GM21515 (cell line): ENCODE measurements at regions not wholly inside any gene's neighbourhood (a gene's known extent, or its start where the extent isn't known, plus 50 kb on each side); places are given as distances from the start of the nearest gene placed in this dataset.

Experiments used
- ATAC-seq: cut with Tn5 transposase; IDR thresholded peaks from one replicate; pipeline ENCODE4 v1.9.1; 2021; ENCODE audit not compliant: unreplicated experiment

DNA sequence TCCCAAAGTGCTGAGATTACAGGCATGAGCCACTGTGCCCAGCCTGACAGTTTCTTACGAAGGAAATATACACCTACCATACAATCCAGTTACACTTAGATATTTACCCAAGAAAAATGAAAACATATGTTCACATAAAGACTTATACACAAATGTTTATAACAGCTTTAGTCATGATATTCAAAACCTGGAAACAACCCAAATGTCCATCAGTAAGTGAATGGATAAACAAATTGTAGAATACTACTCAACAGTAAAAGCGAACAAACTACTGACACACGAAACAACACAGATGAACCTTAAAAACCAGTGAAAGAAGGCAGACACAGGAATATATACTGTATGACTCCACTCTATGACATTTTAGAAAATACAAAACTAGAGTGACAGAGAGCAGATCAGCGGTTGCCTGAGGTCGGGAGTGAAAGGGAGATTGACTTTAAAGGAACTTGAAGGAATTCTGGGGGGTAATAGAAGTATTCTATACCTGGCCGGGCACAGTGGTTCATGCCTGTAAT, 83.6 kb downstream of the SPRING1 start:
- no peak for ATAC-seq

DNA sequence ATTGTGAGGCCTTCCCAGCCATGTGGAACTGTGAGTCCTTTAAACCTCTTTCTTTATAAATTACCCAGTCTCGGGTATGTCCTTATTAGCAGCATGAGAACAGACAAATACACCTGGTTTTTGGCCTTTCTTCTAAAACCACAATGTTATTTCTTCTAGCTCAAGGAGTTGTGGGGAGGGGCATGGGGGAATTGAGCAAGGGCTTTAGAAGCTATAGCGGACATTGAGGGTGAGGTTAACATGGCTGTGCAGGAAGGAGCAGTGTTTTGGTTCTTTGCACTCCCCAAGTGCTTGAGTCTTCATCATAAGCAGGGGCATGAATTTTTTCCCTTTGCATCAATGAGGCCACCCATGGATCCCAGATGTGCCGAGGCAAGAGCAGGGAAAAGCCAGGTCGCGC, 86.8 kb downstream of the SPRING1 start:
- ATAC-seq: no peak

DNA sequence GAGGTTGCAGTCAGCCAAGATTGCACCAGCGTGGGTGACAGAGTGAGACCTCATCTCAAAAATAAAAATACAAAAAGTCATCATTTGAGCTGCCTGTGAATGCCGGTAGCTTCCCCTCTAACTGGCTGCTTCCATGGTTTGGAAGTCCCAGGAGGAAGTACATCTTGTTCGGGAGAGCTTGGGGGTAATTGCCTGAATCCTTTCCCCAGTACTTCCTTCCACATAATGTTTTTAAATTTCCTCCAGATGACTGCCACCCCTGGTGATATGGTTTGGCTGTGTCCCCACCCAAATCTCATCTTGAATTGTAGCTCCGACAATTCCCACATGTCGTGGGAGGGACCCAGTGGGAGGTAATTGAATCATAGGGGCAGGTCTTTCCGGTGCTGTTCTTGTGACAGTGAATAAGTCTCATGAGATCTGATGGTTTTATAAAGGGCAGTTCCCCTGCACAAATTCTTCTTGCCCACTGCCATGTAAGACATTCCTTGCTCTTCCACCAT, 87.2 kb downstream of the SPRING1 start:
- no peak for ATAC-seq

DNA sequence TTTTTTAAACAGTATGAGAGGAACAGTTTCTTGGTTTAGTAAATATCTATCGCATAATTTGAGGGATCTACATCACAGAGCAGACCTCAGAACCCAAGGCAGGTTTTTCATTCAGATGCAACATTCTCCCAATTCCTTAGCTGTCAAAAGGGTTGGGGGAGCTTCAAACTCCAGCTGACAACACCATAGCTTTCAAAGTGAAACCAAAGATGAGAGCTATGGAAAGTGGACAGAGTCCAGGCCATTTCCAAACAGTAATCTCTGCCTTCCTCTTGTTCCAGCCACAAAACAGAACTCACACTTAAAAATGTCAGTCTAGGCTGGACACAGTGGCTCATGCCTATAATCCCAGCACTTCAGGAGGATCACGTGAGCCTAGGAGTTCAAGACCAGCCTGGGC, 87.8 kb downstream of the SPRING1 start:
- no peak for ATAC-seq

DNA sequence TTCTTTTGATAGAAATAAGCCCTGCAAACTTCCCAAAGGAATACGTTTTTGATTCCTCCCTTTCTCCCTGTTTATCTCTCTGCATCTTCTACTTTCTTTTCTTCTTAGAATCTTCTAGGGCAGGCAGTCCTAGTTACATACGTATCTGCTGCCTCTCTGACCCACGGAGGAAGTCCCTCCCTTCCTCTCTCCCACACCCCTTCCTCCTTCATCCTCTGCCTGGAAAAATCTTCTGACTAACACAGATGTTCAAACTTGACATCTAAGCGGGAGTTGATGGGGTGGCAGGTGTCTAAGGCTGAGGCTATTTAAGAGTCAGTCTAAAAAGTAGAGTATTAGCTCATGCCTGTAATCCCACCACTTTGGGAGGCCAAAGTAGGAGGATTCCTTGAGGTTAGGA, 88.6 kb downstream of the MAP1LC3B2 start:
- no peak for ATAC-seq

DNA sequence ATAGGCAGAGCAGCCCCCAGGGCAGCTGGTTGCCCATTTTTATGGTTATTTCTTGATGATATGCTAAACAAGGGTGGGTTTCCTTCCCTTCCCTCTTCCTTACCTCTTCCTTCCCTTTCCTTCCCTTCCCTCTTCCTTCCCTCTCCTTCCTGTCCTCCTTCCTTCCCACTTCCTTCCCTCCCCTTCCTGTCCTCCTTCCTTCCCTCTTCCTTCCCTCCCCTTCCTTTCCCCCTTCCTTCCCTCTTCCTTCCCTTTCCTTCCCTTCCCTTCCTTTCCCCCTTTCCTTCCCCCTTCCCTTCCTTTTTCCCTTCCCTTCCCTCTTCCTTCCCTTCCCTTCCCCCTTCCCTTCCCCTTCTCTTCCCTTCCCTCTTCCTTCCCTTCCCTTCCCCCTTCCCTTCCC, 87.7 kb downstream of the MAP1LC3B2 start:
- no peak for ATAC-seq

DNA sequence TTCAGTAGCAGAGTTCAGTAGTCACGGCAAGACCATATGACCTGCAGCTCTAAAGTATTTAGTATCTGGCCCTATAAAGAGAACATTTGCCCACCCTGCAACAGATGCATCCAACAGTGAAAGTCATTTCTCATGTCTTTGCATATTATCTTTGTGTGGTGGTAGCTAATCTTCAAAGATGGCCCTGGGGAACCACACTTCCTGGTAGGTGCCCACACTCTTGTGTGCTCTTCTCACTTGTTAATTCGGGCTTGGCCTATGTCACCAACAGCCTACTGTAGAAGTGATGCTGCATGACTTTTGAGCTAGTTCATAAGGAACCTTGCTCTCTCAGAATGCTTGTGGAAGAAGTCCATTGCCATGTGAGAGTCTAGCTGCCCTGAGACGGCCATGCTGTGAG, 85.6 kb downstream of the MAP1LC3B2 start:
- no peak for ATAC-seq

DNA sequence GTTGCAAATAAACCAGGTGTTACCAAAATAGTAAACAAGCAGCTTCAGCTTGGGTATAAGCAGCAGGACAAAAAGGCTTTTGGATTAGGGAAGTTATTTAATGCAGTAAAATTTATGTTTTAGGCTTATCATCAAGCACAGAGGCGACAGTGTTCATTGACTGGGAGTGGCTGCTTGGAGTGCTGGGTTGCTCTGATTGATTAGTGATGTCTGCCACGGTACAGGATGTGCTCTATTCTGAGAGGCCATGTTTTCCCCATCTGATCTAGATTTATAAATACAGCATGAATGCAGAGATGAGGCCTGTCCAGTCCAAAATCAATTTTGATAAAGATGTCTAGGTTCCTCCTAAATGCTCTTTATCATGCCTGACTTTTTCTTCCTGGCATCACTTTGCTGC, 83.5 kb downstream of the MAP1LC3B2 start:
- ATAC-seq: no peak

DNA sequence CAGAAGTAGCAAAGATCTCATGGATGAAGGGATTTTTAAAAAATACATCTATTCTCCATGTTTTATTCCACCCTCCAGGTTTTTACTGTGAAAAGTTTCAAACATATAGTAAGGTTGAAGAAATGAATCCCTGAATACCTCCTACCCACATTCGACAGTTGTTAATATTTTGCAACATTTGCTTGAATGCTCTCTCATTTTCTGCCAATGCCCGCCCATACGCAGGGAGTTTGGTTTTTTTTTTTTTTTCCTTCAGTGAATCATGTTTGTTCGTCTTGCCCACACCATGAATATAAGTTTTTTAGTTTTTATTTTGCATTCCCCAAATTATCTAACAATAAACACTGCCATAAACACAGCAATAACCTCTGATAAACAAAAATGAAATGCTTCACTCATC, 82.9 kb downstream of the MAP1LC3B2 start:
- ATAC-seq: no peak

DNA sequence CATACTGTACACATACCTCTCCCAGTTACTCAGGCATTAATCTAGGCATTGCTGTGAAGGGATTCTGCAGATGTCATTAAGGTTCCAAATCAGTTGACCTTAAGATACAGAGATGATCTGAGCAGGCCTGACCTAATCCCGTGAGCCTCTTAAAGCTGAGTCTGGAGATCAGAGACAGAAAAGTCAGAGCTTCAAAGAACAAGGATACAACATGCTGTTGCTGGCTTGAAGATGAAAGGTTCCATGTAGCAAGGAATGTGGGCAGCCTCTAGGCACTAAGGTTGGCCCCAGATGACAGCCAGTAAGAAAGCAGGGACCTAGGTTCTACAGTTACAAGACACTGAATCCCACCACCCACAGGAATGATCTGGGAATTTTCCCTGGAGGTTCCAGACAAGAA, 81.1 kb downstream of the MAP1LC3B2 start:
- ATAC-seq: no peak

DNA sequence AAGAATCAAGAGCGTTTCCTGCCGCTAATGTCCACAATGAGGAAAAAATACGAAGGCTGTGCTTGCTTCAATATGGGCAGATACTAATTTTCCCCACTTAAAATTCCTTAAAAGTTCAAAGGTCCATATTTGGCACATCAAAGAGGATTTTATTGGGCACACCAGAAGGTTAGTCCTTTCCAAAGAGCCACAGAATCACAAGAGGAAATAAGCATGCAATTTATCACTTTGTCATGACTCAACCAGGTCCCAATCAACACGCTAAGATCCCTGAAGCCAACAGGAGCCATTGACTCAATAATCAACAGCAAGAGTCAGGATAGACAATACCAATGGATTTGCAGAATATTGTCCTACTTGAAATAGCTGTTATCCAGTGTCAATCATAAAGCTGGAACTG, 80.6 kb downstream of the MAP1LC3B2 start:
- no peak for ATAC-seq

DNA sequence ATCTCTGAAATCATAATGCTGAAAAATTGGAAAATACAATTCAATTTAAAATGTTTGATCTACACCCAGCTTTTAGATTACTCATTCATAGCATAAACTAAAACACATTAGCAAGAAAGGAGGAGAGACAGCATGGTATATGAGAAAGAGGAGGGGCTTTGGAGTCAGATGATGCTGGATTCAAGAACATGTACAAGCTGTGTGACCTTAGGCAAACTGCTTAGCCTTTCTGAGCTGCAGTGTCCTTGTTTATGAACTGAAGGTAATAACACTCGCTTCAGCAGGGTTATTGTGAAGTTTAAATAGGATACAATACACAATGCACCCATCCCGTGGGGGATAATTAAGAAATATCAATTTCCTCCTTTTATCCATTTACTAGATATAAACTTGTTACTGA, 79.2 kb downstream of the MAP1LC3B2 start:
- no peak for ATAC-seq

DNA sequence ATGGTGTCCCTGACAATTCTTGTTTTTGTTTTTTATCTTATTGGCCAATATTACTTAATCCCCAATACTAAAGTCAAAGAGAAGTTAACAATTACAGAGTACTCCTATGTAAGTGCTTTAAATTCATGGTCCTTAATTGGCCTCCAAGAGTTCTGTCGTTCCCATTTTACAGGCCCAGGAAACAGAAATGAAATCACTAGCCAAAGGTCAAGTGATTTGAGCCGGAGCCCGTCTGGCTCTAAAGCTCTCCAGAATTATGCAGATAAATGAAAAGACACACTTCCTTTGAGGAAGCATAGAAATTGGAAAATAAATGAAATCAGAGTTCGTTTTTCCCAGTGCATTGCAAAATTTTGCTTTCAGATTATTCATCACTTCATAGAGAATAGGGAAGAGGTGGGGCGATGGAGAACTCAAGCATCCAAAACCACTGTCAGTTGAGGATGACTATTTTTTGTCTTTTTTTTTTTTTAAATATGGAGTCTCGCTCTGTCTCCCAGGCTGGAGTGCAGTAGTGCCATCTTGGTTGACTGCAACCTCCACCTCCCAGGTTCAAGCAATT, 78.5 kb downstream of the MAP1LC3B2 start:
- no peak for ATAC-seq

DNA sequence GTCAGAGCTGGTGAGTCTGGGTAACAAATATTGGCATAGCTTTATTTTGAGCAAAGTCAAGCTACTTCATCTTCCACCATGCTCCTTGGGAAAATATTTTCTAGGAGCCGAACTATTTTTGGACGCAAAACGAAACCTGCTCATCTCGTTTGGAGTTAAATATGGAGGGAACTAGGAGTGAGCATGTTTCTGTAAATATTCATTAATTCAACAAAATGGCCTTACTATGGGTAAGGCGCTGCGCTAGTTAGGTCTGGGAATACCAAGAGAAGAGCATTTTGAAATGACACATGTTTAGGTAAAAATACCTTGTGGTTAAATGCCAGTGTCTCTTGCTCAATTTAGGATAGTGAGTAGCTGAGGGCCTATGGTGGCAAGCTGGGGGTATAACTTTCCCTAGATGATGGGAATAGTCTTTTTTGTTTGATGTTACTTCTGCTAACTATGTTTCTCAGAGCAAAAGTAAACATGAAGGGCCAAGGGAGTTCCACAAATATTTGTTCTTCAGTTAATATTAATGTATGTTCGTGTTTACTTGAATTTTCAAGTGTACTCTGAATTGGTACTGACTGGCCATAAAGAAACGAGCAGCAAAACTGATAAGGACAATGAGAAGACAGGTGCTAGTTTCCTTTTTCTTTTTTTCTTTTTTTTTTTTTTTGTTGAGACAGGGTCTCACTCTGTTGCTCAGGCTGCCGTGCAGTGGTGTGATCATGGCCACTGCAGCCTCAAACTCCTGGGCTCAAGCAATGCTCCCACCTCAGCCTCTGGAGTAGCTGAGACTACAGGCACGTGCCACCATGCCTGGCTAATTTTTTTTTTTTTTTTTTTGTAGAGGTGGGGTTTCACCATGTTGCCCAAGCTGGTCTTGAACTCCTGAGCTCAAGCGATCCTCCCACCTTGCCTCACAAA, 77.7 kb downstream of the MAP1LC3B2 start:
- ATAC-seq: no peak

DNA sequence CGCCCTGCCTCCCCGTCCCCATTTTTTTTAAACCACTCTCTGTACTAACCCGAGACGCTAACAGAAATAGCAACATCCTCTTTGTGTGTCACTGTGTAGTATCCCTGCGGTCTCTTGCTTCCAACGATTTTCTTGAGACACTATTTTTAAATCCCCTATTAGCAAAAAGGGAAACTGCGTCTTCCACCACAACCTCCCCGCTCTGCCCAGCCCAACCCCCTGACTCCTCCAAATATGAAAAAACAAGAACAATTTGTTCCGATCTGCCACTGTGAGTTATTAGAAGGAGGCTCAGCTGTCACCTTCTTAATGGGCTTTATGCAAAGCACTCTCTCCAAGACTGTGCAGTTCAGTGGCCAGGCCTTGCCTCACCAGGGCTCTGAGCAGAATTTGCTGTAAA, 76.3 kb downstream of the MAP1LC3B2 start:
- no peak for ATAC-seq

DNA sequence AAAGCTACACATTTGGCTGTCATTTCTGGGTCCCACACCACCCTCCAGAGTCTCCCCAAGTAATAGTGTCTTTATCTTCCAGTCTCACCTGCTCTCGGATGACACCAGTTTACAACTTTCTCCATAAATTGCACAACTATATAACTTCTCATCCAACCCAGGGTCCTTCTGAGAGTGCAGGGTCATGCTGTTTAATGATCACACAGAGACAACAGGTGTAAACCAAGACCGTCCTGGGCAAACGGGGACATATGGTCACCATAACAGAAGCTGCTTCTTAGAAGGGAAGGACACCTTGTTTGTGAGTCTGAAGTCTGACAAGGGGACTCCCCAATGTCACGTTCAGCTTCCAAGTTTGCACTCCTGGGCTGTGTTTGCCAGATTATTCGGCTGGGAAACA, 74.3 kb downstream of the MAP1LC3B2 start:
- no peak for ATAC-seq

DNA sequence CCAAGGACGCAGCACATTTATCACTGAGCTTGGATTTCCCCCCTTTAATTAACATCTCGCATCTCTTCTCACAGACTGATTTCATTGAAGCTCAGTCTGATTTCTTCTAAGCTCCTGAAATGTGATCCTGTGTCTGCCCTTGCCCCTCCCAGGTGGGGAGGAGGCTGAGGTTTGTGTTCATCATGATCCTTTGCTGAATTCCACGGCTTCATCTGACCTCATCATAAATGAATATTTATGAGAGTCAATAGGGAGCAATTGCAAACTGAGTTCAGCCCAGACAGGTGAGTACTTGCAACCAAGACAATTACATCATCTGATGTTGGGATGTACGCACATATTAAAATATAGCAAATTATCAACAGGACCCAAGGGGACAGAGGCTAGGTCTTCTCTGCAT, 72.4 kb downstream of the MAP1LC3B2 start:
- ATAC-seq: no peak

DNA sequence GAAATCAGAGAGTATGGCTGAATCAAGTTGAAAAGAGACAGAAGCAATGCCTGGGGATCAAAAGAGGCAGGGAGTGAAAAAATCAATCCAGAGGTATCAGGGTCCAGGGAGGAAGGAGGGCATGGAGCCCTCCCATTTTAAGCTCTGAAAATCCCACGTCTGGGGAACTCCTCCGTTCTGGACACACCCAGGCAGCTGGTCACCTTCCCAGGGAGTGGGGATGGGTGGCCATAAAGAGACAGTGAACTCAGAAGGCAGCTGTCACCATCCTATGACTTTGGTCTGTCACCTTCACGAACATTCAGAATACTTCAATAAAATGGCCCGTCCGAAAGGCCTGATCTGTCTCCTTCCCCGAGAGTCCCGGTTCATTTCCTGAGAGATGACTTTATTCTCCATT, 71.6 kb downstream of the MAP1LC3B2 start:
- no peak for ATAC-seq

DNA sequence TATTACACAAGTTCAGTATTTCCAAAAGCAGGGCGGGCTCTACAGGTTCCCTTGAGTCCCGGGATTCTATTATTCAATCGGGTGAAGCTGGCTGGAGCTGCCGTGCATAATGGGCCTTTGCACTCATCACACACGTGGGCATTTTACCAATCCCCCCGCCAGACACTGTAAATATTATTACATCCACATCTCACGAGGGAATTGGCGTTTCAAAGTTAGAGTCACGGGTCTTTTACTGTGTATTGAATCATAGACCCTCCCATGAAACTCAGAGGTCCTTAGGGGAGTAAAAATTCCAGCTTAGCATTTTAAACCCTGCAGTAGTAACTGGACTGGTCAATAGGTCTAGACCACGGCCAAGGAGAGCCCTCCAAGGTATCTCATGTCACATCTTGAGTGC, 70.3 kb downstream of the MAP1LC3B2 start:
- no peak for ATAC-seq

DNA sequence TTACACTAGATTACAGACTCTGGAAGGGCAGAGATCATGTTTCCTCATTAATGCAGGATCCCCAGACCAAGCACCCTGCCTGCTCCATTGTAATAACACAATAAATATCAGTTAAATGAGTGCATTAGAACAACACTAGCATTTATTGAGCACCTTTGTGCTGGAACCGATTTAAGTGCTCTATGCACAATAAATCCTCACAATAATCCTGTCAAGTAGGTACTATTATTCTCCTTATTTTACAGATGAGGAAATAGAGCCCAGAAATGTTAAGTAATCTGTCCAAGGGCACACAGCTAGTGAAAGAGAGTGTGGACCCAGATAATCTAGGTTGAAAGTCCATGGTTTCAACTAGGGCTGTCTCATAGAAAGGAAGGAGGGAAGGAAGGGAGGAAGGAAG, 69.8 kb downstream of the MAP1LC3B2 start:
- no peak for ATAC-seq

DNA sequence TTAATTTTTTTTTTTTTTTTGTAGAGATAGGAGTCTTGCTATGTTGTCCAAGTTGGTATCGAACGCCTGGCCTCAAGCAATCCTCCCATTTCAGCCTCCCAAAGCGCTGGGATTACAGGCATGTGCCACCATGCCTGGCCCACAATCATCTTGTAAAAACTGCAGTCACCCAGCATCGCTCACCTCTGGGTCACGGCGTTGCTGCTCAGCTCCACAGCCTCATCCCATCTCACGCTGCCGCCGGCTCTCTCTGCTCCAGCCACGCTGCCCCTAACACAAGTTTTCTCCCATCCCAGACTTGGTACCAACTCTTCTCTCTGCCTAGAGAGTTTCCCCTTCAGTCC, 69.2 kb downstream of the MAP1LC3B2 start:
- no peak for ATAC-seq
